SW480 (cell line): ENCODE measurements at regions not wholly inside any gene's neighbourhood (a gene's known extent, or its start where the extent isn't known, plus 50 kb on each side); places are given as distances from the start of the nearest gene placed in this dataset.

Experiments used
- DNase-seq: peaks from one replicate; pipeline ENCODE4 v3.0.0-alpha.2; 2016; ENCODE audit warnings: low spot score

DNA sequence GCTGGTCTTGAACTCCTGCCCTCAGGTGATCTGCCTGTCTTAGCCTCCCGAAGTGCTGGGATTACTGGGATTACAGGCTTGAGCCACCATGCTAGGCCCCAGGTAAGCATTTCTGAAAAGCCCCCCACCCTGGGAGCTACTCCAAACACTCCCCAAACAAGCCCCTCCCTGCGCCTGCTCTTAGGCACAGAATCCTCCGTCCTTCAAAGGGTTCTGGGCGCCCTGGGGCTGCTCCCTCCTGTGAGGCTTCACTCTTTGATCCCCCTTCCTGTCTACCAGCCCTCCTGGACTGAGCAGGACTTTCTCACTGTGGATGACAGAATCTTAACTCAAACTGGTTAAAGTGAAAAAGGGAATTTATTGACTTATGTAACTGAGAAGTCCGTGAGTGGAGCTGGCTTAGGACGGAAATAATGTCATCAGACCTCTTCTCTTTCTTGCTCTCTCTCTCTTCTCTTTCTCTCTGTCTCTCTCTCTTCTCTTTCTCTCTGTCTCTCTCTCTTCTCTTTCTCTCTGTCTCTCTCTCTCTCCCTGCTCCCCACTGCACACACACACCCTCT is 66.9 kb upstream of the CLMN start:
- DNase-seq, result no peak

DNA sequence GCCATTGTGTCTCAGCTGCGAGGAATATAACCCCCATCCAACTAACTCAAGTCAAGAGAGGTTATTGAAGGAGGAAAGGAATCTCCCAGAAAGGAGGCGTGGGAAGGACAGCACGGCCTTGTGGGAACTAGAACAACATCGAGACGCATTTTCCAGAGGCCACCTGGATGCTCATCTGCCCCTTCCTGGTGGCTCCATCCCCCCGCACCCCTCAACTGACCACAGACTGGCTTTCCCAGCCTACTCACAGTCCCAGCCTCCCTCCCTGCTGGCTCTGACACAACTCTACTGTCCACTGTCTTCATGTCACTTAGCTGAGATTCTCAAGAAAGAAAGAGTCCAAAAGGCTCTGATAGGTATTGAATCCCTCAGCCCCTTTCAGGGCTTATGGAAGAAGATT is 66.0 kb upstream of the CLMN start:
- no peak for DNase-seq

DNA sequence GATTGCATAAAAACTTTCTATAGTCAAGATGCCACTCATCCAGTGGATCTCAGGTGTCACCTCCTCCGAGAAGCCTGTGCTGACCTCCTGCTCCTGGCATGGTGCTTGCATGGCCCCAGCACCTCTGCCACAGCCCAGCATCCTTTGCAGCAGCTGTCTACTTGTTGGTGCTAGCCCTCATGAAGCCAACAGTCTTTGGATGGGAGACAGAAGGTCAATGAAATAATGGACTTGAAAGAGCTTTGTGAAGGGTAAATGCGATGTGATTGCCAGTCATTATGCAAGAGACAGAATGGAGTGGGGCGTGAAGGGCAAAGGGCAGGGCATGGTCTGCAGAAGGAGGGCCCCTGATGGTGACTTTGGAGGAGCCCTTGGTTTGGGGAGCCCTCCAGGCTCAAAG is 63.0 kb upstream of the CLMN start:
- no peak for DNase-seq

DNA sequence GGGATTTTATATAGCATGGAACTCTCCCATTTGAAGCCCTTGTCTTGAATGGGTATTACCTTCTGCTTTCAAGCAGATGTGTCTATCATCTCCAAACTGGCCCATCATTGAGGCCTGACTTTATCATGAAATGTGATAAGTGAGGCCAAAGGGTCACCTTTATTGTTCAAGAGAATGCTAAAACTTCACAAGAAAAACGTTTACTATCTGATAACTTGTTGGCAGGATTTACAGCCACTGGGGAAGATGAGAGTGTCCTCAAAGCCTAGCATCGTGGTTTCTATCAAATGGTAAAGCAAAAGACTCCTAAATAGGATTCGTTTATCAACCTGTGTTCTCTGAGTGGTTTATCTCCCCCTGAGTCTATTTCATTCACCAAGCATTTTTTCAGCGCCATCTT is 62.0 kb upstream of the CLMN start:
- no peak for DNase-seq

DNA sequence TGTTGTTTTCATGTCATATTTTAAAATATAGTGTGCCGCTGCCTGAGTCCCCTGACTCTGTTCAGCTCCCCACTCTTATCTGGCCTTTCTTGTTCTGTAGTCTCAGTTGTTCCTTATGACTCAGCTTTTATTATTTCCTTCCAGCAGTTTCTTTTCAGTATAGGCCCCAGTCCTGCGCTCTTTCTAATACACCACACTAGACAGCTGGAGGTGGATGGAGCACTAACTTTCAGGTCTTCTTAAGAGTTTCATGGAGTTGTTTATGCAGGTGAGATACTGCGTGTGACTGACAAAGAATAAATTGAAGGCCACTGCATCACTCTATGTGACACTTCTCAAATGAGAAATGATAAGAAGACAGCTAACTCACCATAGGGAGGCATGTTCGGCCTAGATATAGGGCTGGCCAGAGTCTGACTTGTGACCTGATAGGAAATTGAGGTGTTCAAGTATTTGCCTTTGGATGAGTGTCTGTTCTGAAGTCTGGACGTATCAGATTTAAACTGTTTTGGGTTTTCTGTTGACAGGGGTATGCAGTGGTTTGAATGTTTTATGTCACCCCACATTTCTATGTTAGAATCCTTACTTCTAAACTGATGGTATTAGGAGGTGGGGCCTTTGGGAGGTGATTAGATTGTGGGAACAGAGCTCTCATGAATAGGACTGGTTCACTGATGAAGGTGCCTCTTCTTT is 60.8 kb upstream of the CLMN start:
- no peak for DNase-seq

DNA sequence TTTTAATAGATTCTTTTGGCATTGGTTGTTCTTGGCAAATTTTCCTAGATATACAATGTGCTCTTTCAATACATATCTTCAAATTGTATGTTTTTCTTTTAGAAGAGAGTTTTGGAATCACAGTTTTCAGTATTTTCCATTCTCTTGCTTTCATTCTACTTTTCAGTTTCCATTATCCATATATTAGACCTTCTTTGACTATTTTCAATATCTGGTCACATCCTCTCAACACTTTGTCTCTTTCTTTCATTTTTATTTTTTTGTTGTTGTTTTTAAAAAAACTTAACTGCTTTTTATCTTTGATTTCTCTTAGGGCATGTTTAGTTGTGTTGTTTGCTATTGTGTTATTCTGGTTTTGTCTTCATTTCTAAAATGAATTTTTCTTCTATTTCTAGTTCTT is 59.9 kb upstream of the CLMN start:
- no peak for DNase-seq

DNA sequence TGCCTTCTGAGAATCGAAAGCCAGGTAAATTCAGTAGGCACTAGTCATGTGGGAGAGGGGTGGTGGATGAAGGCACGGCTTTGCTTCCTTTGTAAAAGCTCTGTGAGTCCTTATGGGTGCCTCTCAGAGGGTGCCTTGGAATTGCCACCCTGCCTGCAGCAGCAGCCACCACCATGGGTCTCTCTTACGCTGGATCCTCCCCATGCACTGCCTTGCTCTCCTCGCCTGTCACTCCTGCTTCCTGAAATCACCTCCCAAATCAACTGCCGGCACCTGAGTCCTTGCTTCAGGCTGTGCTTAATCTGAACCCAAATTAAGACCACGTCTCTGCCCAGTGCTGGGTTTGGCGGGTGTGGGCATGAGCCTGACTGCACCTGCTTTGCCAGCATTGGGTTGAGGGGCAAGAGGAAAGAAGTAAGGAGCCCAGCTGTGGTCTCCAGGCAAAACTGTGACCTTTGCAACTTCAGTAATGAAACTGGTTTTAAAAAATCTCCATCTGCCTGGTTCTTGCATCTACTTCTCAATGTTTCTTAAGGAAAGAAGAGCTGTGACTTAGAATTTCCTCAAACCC is 55.9 kb upstream of the CLMN start:
- DNase-seq, result no peak

DNA sequence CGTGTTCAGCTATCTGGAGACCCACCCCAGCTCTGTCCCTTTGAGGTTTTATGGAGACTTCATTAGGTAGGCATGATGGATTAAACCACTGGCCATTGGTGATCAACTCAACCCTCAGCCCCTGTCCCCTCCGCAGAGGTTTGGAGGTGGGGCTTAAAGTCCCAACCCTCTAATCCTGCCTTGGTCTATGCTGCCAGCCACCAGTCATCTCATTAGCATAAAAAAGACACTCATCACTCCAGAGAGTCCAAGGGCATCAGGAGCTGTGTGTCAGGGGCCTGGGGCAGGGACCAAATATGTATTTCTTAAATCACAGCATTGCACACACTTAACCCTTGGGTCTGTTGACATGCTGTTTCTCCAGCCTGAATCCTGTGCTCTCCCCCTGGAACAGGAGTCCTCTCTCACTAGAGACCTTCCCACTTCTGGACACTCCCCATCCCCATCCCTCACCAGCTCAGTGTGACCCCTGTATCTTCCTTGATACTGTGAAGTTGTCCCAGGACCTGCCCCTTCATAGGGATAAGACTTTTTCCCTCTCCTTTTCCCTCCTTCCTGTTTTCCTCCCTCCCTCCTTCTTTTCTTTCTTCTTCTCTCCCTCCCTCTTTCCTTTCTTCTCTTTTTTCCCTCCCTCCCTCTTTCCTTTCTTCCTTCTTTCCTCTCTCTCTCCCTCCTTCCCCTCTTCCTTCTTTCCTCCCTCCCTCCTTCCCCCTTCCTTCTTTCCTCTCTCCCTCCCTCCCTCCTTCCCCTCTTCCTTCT is 54.7 kb upstream of the CLMN start:
- no peak for DNase-seq

DNA sequence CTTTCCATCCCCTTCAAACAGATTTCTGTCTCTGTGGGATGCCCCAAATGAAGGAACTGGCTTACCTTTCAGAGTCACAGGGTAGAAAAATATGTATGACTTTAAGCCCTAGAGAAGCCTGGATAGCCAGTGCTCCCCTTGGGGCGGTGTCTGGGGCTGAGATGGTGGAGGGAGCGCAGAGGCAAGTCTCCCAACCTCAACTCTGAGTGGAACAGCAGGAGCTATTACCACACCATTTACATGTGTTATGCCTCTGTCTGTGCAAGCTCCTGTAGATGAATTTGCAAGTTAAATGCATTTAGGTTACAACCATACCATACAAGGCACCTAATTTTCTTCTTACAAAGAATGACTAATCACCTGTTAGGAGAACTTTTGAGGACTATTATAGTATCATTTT is 50.4 kb upstream of the CLMN start:
- DNase-seq, result no peak
